GM23338 (cell line): ENCODE measurements at regions not wholly inside any gene's neighbourhood (a gene's known extent, or its start where the extent isn't known, plus 50 kb on each side); places are given as distances from the start of the nearest gene placed in this dataset.

Experiments
- ATAC-seq: fragments of 200-7000 bp; cut with Tn5 transposase; 3 replicates; pipeline ENCODE4 v1.9.1; 2020
- DNase-seq: peaks from one replicate; pipeline ENCODE4 v3.0.0-alpha.2; 2015; ENCODE audit warnings: low spot score
- H2AFZ ChIP-seq: fragments of 200-600 bp; sonication (generic); 2 replicates; pipeline ENCODE4 v1.8.0; 2016; ENCODE audit warnings: antibody characterized with exemption, mild to moderate bottlenecking, moderate library complexity
- H3F3A ChIP-seq: fragments of 200-600 bp; sonication (generic); replicated peaks from 2 replicates; pipeline ENCODE4 v1.8.0; 2017; ENCODE audit warnings: antibody characterized with exemption, mixed run types, low read depth
- H3K27ac ChIP-seq: fragments of 200-600 bp; sonication (generic); 2 replicates; pipeline ENCODE4 v1.6.1; 2016; ENCODE audit warnings: low read depth
- H3K27me3 ChIP-seq: fragments of 200-600 bp; sonication (generic); 2 replicates; pipeline ENCODE4 v1.8.0; 2016; ENCODE audit warnings: mild to moderate bottlenecking, mixed run types, moderate library complexity; ENCODE audit not compliant: insufficient read depth
- H3K36me3 ChIP-seq: fragments of 200-600 bp; sonication (generic); 2 replicates; pipeline ENCODE4 v1.8.0; 2016; ENCODE audit warnings: mild to moderate bottlenecking; ENCODE audit not compliant: insufficient read depth
- H3K4me1 ChIP-seq: fragments of 200-600 bp; sonication (generic); 2 replicates; pipeline ENCODE4 v1.8.0; 2016; ENCODE audit warnings: mild to moderate bottlenecking, moderate library complexity; ENCODE audit not compliant: insufficient read depth
- H3K4me2 ChIP-seq: fragments of 200-600 bp; sonication (generic); 2 replicates; pipeline ENCODE4 v1.7.1; 2017; ENCODE audit warnings: mixed run types
- H3K4me3 ChIP-seq: fragments of 200-600 bp; sonication (generic); 2 replicates; pipeline ENCODE4 v1.6.1; 2016; ENCODE audit warnings: mixed run types
- H3K79me2 ChIP-seq: fragments of 200-600 bp; sonication (generic); replicated peaks from 2 replicates; pipeline ENCODE4 v1.8.0; 2017; ENCODE audit warnings: mild to moderate bottlenecking; ENCODE audit not compliant: insufficient read depth
- H3K9me2 ChIP-seq: fragments of 200-600 bp; sonication (generic); 2 replicates; pipeline ENCODE4 v1.8.0; 2017; ENCODE audit not compliant: insufficient read depth
- H4K20me1 ChIP-seq: fragments of 200-600 bp; sonication (generic); replicated peaks from 2 replicates; pipeline ENCODE4 v1.8.0; 2017; ENCODE audit warnings: mild to moderate bottlenecking; ENCODE audit not compliant: insufficient read depth
- H3K27ac Mint-ChIP-seq: 2 replicates; pipeline ENCODE4 v1.8.0; 2020; ENCODE audit warnings: inconsistent platforms, mild to moderate bottlenecking, moderate library complexity, mixed read lengths
- H3K27me3 Mint-ChIP-seq: 3 replicates; pipeline ENCODE4 v1.8.0; 2022; ENCODE audit warnings: low read depth, mild to moderate bottlenecking, moderate library complexity, mixed read lengths, inconsistent platforms; ENCODE audit not compliant: insufficient read depth, poor library complexity
- H3K36me3 Mint-ChIP-seq: 3 replicates; pipeline ENCODE4 v1.8.0; 2021; ENCODE audit warnings: low read depth, mild to moderate bottlenecking, inconsistent platforms, moderate library complexity, mixed read lengths
- H3K4me1 Mint-ChIP-seq: 3 replicates; pipeline ENCODE4 v1.8.0; 2020; ENCODE audit warnings: mild to moderate bottlenecking, inconsistent platforms, mixed read lengths
- H3K4me3 Mint-ChIP-seq: 3 replicates; pipeline ENCODE4 v1.8.0; 2021; ENCODE audit warnings: moderate library complexity, mild to moderate bottlenecking, inconsistent platforms, mixed read lengths
- H3K9me3 Mint-ChIP-seq: 3 replicates; pipeline ENCODE4 v1.8.0; 2020; ENCODE audit warnings: moderate library complexity, mild to moderate bottlenecking, inconsistent platforms, mixed read lengths
- EZH2phosphoT487 ChIP-seq: fragments of 200-600 bp; sonication (generic); IDR thresholded peaks from one replicate; pipeline ENCODE4 v1.8.1; 2018; ENCODE audit warnings: antibody characterized with exemption; ENCODE audit not compliant: unreplicated experiment
- POLR2AphosphoS5 ChIP-seq: IDR thresholded peaks from 2 replicates; pipeline ENCODE4 v1.6.1; 2016; ENCODE audit warnings: antibody characterized with exemption, low read depth
- TF ChIP-seq, protein P1 (sequence below): fragments of 250-450 bp; sonication (Bioruptor Pico); IDR thresholded peaks from 2 replicates; pipeline ENCODE4 v1.5.0; 2020; ENCODE audit warnings: mild to moderate bottlenecking, moderate library complexity
- TF ChIP-seq, protein P2 (sequence below): IDR thresholded peaks from one replicate; pipeline ENCODE4 v1.6.1; 2018; ENCODE audit warnings: antibody characterized with exemption; ENCODE audit not compliant: unreplicated experiment

DNA sequence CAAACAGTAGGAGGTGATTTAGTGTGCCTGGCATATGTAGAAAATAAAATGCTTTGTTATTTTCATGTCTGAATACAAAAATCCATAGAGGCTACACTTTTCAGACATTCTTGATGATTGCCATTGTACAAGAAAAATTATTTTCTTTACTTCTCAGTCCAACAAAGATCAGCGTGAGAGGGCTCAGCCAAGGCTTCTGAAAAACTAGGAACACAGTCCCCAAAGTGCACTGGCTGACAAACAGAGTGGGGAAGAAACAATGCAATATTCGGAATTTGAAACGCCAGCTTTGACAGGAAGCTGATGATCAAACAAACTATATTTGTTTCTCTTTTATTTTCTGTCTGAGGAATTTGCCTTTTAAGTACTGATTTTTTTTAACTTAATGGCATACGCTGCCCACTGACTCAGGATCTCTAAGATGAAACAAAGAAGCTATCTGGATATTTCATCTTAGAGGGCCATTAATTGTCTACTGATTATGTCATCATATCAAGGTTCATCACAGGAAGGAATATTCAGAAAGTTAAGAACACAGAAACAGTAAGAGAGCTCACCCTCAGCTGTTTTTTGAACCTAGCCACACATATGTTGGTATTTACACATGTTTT is 197.0 kb upstream of the INHBA start (continued):
- TF ChIP-seq, protein P1, sequence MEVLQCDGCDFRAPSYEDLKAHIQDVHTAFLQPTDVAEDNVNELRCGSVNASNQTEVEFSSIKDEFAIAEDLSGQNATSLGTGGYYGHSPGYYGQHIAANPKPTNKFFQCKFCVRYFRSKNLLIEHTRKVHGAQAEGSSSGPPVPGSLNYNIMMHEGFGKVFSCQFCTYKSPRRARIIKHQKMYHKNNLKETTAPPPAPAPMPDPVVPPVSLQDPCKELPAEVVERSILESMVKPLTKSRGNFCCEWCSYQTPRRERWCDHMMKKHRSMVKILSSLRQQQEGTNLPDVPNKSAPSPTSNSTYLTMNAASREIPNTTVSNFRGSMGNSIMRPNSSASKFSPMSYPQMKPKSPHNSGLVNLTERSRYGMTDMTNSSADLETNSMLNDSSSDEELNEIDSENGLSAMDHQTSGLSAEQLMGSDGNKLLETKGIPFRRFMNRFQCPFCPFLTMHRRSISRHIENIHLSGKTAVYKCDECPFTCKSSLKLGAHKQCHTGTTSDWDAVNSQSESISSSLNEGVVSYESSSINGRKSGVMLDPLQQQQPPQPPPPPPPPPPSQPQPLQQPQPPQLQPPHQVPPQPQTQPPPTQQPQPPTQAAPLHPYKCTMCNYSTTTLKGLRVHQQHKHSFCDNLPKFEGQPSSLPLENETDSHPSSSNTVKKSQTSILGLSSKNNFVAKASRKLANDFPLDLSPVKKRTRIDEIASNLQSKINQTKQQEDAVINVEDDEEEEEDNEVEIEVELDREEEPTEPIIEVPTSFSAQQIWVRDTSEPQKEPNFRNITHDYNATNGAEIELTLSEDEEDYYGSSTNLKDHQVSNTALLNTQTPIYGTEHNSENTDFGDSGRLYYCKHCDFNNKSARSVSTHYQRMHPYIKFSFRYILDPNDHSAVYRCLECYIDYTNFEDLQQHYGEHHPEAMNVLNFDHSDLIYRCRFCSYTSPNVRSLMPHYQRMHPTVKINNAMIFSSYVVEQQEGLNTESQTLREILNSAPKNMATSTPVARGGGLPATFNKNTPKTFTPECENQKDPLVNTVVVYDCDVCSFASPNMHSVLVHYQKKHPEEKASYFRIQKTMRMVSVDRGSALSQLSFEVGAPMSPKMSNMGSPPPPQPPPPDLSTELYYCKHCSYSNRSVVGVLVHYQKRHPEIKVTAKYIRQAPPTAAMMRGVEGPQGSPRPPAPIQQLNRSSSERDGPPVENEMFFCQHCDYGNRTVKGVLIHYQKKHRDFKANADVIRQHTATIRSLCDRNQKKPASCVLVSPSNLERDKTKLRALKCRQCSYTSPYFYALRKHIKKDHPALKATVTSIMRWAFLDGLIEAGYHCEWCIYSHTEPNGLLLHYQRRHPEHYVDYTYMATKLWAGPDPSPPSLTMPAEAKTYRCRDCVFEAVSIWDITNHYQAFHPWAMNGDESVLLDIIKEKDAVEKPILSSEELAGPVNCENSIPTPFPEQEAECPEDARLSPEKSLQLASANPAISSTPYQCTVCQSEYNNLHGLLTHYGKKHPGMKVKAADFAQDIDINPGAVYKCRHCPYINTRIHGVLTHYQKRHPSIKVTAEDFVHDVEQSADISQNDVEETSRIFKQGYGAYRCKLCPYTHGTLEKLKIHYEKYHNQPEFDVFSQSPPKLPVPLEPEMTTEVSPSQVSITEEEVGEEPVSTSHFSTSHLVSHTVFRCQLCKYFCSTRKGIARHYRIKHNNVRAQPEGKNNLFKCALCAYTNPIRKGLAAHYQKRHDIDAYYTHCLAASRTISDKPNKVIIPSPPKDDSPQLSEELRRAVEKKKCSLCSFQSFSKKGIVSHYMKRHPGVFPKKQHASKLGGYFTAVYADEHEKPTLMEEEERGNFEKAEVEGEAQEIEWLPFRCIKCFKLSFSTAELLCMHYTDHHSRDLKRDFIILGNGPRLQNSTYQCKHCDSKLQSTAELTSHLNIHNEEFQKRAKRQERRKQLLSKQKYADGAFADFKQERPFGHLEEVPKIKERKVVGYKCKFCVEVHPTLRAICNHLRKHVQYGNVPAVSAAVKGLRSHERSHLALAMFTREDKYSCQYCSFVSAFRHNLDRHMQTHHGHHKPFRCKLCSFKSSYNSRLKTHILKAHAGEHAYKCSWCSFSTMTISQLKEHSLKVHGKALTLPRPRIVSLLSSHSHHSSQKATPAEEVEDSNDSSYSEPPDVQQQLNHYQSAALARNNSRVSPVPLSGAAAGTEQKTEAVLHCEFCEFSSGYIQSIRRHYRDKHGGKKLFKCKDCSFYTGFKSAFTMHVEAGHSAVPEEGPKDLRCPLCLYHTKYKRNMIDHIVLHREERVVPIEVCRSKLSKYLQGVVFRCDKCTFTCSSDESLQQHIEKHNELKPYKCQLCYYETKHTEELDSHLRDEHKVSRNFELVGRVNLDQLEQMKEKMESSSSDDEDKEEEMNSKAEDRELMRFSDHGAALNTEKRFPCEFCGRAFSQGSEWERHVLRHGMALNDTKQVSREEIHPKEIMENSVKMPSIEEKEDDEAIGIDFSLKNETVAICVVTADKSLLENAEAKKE (CRISPR knock-in tag): no peak

DNA sequence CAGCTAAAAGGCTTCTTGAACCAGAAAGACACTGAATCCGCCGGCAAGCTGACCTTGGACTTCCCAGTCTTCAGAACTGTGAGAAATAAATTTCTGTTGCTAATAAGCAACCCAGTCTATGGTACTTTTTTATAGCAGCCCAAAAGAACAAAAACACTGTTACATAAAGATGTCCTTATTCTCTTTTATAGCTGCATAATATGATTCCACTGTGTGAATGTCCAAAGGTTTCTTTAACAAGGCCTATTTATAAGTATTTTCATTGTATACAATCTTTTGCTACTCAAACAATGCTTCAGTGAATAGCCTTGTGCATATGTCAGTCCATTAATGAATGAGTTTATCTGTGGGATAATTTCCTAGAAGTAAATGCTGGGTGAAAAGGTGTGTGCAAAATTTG is 190.8 kb upstream of the INHBA start:
- H2AFZ ChIP-seq: no peak overlapping the region
- H3K36me3 Mint-ChIP-seq: no peaks in the 10 kb centered on the region
- no peak overlapping the region for H3K4me2 ChIP-seq
- TF ChIP-seq, protein P2, sequence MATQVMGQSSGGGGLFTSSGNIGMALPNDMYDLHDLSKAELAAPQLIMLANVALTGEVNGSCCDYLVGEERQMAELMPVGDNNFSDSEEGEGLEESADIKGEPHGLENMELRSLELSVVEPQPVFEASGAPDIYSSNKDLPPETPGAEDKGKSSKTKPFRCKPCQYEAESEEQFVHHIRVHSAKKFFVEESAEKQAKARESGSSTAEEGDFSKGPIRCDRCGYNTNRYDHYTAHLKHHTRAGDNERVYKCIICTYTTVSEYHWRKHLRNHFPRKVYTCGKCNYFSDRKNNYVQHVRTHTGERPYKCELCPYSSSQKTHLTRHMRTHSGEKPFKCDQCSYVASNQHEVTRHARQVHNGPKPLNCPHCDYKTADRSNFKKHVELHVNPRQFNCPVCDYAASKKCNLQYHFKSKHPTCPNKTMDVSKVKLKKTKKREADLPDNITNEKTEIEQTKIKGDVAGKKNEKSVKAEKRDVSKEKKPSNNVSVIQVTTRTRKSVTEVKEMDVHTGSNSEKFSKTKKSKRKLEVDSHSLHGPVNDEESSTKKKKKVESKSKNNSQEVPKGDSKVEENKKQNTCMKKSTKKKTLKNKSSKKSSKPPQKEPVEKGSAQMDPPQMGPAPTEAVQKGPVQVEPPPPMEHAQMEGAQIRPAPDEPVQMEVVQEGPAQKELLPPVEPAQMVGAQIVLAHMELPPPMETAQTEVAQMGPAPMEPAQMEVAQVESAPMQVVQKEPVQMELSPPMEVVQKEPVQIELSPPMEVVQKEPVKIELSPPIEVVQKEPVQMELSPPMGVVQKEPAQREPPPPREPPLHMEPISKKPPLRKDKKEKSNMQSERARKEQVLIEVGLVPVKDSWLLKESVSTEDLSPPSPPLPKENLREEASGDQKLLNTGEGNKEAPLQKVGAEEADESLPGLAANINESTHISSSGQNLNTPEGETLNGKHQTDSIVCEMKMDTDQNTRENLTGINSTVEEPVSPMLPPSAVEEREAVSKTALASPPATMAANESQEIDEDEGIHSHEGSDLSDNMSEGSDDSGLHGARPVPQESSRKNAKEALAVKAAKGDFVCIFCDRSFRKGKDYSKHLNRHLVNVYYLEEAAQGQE: no peak
- TF ChIP-seq POLR2AphosphoS5 (no peak), EZH2phosphoT487 (no peak)
- TF ChIP-seq, protein P1 (CRISPR knock-in tag): no peak

More for the DNA sequence above, 190.8 kb upstream of the INHBA start:
- Histone ChIP-seq H3K4me1 (no peaks in the 10 kb centered on the region), H3K27ac (no peak overlapping the region), H3K4me3 (no peak overlapping the region), H4K20me1 (no peaks in the 10 kb centered on the region), H3K9me2 (no peaks in the 10 kb centered on the region; the same call in none of the 2 replicates), H3F3A (no peaks in the 10 kb centered on the region), H3K27me3 (no peaks in the 10 kb centered on the region), H3K79me2 (no peaks in the 10 kb centered on the region), H3K36me3 (no peaks in the 10 kb centered on the region)
- Mint-ChIP-seq H3K27ac (no peak overlapping the region), H3K27me3 (no peaks in the 10 kb centered on the region), H3K4me3 (no peak overlapping the region), H3K9me3 (no peaks in the 10 kb centered on the region), H3K4me1 (no peaks in the 10 kb centered on the region)
- DNase-seq: no peak
- no peak for ATAC-seq
